ENCODE measurements at regions not wholly inside any gene's neighbourhood (a gene's known extent, or its start where the extent isn't known, plus 50 kb on each side); places are given as distances from the start of the nearest gene placed in this dataset.

DNA sequence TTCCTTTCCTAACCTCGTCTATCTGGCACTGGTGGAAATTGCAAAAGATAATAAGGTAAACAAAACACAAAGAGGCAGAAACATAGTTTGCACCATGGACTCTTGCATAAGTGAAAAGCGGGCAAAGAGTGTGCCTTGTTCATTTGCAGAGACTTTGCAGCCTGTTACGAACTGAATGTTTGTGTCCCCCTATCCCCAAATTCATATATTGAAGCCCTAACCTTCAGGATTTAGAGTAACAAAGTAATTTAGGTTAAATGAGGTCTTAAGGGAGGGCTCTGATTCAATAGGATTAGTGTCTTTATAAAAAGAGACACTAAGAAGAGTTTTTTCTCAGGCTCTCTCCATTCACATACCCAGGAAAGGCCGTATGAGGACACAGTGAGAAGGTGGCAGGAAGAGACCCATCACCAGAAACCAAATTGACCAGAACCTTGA lies 52.1 kb upstream of the FAM169A start:
- TF ChIP-seq, protein P1, sequence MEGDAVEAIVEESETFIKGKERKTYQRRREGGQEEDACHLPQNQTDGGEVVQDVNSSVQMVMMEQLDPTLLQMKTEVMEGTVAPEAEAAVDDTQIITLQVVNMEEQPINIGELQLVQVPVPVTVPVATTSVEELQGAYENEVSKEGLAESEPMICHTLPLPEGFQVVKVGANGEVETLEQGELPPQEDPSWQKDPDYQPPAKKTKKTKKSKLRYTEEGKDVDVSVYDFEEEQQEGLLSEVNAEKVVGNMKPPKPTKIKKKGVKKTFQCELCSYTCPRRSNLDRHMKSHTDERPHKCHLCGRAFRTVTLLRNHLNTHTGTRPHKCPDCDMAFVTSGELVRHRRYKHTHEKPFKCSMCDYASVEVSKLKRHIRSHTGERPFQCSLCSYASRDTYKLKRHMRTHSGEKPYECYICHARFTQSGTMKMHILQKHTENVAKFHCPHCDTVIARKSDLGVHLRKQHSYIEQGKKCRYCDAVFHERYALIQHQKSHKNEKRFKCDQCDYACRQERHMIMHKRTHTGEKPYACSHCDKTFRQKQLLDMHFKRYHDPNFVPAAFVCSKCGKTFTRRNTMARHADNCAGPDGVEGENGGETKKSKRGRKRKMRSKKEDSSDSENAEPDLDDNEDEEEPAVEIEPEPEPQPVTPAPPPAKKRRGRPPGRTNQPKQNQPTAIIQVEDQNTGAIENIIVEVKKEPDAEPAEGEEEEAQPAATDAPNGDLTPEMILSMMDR (IDR thresholded peaks at IDR 0.05), result no peak
- TF ChIP-seq ZFX (IDR thresholded peaks at IDR 0.05; ENCODE audit: borderline replicate concordance), result no peak
